Right lobe of liver (tissue), 4 donors: ENCODE measurements at regions not wholly inside any gene's neighbourhood (a gene's known extent, or its start where the extent isn't known, plus 50 kb on each side); places are given as distances from the start of the nearest gene placed in this dataset.

Source experiments
- POLR2A ChIP-seq: fragments of 450-650 bp; IDR thresholded peaks from one replicate; pipeline ENCODE4 v1.6.1; 2017; ENCODE audit warnings: antibody characterized with exemption, mild to moderate bottlenecking
- TF ChIP-seq, protein P1 (sequence below), 4 donors: fragments of 200-600 bp in 3 of 4; fragments of 450-650 bp in 1 of 4; IDR thresholded peaks; one replicate each; pipeline versions ENCODE4 v1.5.1 to v1.8.0; 2016 to 2022; ENCODE audit warnings: antibody characterized with exemption in 4 of 4, mild to moderate bottlenecking in 2 of 4
- donor health status: DM: no; HTN: no; CAD: no.
- donor health status: DM: no; HTN: no; CAD: no.
- donor health status: DM: no; HTN: yes; CAD: no.

DNA sequence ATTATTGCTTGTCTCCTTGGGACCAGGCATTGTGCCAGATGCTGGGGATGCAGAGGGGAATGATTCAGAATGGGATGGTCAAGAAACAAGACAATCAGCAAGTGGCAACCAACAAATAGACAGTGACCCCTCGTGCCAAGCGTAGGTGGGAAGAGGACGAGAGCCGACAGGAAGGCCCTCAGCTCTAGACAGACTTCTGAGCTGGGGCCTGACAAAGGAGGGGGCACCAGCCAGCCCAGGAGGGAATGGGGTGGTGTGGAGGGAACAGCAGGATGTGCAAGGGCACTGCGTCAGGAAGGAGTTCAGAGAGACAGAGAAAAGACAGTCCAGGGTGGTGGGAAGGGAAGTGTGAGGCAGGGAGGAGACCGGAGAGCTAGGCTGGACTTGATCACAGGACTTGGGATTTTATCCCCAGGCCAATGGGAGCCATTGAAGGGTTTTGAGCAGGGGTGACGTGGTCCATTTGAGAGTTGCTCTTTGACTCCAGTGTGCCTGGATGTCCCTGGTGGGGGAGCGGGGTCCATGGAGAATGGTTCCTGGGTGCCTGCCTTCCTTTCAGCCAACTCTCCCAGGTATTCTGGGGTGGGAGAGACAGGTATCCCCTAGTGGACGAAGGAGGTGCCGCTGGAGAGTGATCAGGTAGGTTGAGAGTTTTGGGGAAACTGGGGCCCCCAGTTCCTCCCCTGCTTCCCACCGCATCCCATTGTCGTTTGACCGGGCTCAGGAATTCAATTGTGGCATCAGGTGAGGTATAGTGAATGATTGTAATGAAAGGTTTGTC, 79.3 kb upstream of the ZNF618 start:
- TF ChIP-seq, protein P1, sequence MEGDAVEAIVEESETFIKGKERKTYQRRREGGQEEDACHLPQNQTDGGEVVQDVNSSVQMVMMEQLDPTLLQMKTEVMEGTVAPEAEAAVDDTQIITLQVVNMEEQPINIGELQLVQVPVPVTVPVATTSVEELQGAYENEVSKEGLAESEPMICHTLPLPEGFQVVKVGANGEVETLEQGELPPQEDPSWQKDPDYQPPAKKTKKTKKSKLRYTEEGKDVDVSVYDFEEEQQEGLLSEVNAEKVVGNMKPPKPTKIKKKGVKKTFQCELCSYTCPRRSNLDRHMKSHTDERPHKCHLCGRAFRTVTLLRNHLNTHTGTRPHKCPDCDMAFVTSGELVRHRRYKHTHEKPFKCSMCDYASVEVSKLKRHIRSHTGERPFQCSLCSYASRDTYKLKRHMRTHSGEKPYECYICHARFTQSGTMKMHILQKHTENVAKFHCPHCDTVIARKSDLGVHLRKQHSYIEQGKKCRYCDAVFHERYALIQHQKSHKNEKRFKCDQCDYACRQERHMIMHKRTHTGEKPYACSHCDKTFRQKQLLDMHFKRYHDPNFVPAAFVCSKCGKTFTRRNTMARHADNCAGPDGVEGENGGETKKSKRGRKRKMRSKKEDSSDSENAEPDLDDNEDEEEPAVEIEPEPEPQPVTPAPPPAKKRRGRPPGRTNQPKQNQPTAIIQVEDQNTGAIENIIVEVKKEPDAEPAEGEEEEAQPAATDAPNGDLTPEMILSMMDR (IDR thresholded peaks at IDR 0.05), result no peak
- no peak for TF ChIP-seq POLR2A
